Suprapubic skin (tissue), 3 donors: ENCODE measurements at regions not wholly inside any gene's neighbourhood (a gene's known extent, or its start where the extent isn't known, plus 50 kb on each side); places are given as distances from the start of the nearest gene placed in this dataset.

Experiments used
- CTCF ChIP-seq, 2 donors: fragments of 200-600 bp in 1 of 2; fragments of 450-650 bp in 1 of 2; sonication (generic) in 1 of 2; IDR thresholded peaks; one replicate each; pipeline ENCODE4 v1.5.1; 2016 to 2019; ENCODE audit warnings: antibody characterized with exemption in 2 of 2, mild to moderate bottlenecking in 1 of 2, moderate library complexity in 1 of 2
- POLR2A ChIP-seq, 2 donors: fragments of 450-650 bp; IDR thresholded peaks; one replicate each; pipeline ENCODE4 v1.6.1; 2017; ENCODE audit warnings: antibody characterized with exemption in 2 of 2, mild to moderate bottlenecking in 2 of 2, moderate library complexity in 2 of 2

- no peak for TF ChIP-seq CTCF (IDR thresholded peaks at IDR 0.05)
- TF ChIP-seq POLR2A (IDR thresholded peaks at IDR 0.05) = no peak
Measured at GRCh38 chr5:5964347-5964746, 414.0 kb downstream of the MED10 start.
